ENCODE measurements at regions not wholly inside any gene's neighbourhood (a gene's known extent, or its start where the extent isn't known, plus 50 kb on each side); places are given as distances from the start of the nearest gene placed in this dataset.

GRCh38 chr2:2683606-2684224 lies 352.6 kb upstream of the MYT1L start:
- Histone ChIP-seq H3K4me1 (no peaks in the 10 kb centered on the region), H3K9ac (no peak overlapping the region), H3K4me2 (no peak overlapping the region), H3K4me3 (no peak overlapping the region), H3K36me3 (no peaks in the 10 kb centered on the region), H3K9me3 (ENCODE audit: low read depth) (no peaks in the 10 kb centered on the region), H3K27ac (no peak overlapping the region), H4K20me1 (ENCODE audit: low read depth) (no peaks in the 10 kb centered on the region), H3K27me3 (no peaks in the 10 kb centered on the region), H2AFZ (replicated peaks) (no peak overlapping the region), H3K79me2 (ENCODE audit: low read depth) (no peaks in the 10 kb centered on the region), H3F3A (ENCODE audit: low read depth) (no peaks in the 10 kb centered on the region)
- Mint-ChIP-seq H3K36me3 (no peaks in the 10 kb centered on the region), H3K4me3 (no peak overlapping the region), H3K27me3 (ENCODE audit: insufficient read depth, low read depth) (peaks cover 2% of the 10 kb centered on the region), H3K9me3 (no peaks in the 10 kb centered on the region), H3K27ac (peak overlapping the region; percentile 83), H3K4me1 (peaks cover 14% of the 10 kb centered on the region)
- DNase-seq (ENCODE audit: low spot score): no peak
- TF ChIP-seq EZH2phosphoT487 (IDR thresholded peaks at IDR 0.05) (no peak), CTCF (IDR thresholded peaks at IDR 0.05) (no peak), EZH2 (IDR thresholded peaks at IDR 0.05) (no peak)

DNA sequence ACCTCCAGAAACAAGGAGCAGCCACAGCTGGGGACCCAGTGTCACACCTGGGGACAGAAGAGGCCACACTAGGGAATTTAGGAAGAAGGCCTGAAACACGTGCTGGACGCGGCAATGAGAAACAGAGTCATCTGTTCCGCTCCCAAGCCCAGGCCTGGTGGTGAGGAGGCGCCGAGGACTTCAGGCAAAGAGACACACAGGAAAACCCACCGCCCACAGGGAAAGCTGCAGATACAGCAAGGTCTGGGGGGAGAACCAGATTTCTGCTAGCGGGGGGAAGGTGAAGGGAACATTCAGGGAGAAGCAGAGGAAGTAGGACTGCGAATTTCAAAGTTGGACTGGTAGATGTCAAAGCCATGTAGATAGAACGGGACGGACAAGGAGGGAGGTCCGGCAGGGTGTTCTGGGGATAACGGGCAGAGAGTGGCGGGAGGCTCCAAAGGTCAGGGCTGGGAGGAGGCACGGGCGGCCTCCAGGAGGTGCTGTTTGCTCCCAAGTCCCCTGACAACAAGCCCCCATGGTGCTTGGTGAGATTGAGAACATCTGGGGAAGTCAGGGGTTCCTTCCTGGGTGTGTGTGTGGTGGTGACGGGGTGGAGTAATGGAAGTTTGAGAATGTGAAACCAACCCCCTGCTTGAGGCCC lies 351.7 kb upstream of the MYT1L start:
- Mint-ChIP-seq H3K27me3 (ENCODE audit: insufficient read depth, low read depth) (peaks cover 4% of the 10 kb centered on the region), H3K4me1 (peaks cover 14% of the 10 kb centered on the region), H3K9me3 (no peaks in the 10 kb centered on the region), H3K36me3 (no peaks in the 10 kb centered on the region), H3K27ac (no peak overlapping the region), H3K4me3 (no peak overlapping the region)
- Histone ChIP-seq H4K20me1 (ENCODE audit: low read depth) (no peaks in the 10 kb centered on the region), H3K36me3 (no peaks in the 10 kb centered on the region), H3F3A (ENCODE audit: low read depth) (no peaks in the 10 kb centered on the region), H3K27me3 (no peaks in the 10 kb centered on the region), H3K4me2 (no peak overlapping the region), H3K9ac (no peak overlapping the region), H3K9me3 (ENCODE audit: low read depth) (no peaks in the 10 kb centered on the region), H3K27ac (no peak overlapping the region), H2AFZ (replicated peaks) (no peak overlapping the region), H3K4me1 (no peaks in the 10 kb centered on the region), H3K4me3 (no peak overlapping the region), H3K79me2 (ENCODE audit: low read depth) (no peaks in the 10 kb centered on the region)
- TF ChIP-seq EZH2phosphoT487 (IDR thresholded peaks at IDR 0.05): no peak
- TF ChIP-seq EZH2 (IDR thresholded peaks at IDR 0.05): no peak
- TF ChIP-seq CTCF (IDR thresholded peaks at IDR 0.05): no peak
- no peak for DNase-seq (ENCODE audit: low spot score)

DNA sequence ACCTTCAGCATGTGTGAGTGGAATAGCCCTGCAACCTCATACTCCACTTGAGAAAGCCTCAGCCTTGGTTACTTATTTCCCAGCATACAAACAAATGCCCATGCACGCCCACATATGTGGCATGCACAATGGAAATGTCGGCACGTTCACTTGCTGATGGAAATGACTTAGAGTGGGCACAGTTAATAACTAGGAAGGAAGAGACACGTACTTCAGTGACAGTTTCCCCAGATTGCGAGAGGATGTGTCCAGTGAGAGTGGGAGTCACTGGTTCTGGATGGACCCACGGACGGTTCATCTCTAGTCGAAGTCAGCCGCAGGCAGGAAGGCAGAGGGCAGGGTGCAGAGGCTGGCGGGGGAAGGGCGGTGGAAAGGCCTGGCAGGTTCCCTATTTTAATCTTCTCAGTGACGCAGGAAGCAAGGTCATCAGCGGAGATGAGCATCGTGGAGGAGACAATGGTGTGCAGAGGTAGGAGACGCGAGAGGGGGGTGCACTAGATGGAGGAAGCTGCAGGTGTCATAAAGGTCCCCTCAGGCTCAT lies 350.7 kb upstream of the MYT1L start:
- no peak overlapping the region for H3K9ac ChIP-seq
- no peaks in the 10 kb centered on the region for H3K4me1 ChIP-seq
- H3F3A ChIP-seq (ENCODE audit: low read depth): no peaks in the 10 kb centered on the region
- no peak overlapping the region for H3K4me3 ChIP-seq
- Mint-ChIP-seq H3K36me3 (no peaks in the 10 kb centered on the region), H3K4me1 (peaks cover 9% of the 10 kb centered on the region), H3K9me3 (no peaks in the 10 kb centered on the region), H3K4me3 (no peak overlapping the region), H3K27ac (no peak overlapping the region), H3K27me3 (ENCODE audit: insufficient read depth, low read depth) (peaks cover 4% of the 10 kb centered on the region)
- no peak overlapping the region for H3K4me2 ChIP-seq
- no peaks in the 10 kb centered on the region for H3K27me3 ChIP-seq
- no peak overlapping the region for H3K27ac ChIP-seq
- H3K9me3 ChIP-seq (ENCODE audit: low read depth): no peaks in the 10 kb centered on the region
- no peaks in the 10 kb centered on the region for H3K36me3 ChIP-seq
- no peak overlapping the region for H2AFZ ChIP-seq (replicated peaks)
- H4K20me1 ChIP-seq (ENCODE audit: low read depth): no peaks in the 10 kb centered on the region
- TF ChIP-seq EZH2 (IDR thresholded peaks at IDR 0.05) (no peak), EZH2phosphoT487 (IDR thresholded peaks at IDR 0.05) (no peak), CTCF (IDR thresholded peaks at IDR 0.05) (no peak)
- DNase-seq (ENCODE audit: low spot score): no peak
- no peaks in the 10 kb centered on the region for H3K79me2 ChIP-seq (ENCODE audit: low read depth)
